ENCODE measurements at regions not wholly inside any gene's neighbourhood (a gene's known extent, or its start where the extent isn't known, plus 50 kb on each side); places are given as distances from the start of the nearest gene placed in this dataset.

DNA sequence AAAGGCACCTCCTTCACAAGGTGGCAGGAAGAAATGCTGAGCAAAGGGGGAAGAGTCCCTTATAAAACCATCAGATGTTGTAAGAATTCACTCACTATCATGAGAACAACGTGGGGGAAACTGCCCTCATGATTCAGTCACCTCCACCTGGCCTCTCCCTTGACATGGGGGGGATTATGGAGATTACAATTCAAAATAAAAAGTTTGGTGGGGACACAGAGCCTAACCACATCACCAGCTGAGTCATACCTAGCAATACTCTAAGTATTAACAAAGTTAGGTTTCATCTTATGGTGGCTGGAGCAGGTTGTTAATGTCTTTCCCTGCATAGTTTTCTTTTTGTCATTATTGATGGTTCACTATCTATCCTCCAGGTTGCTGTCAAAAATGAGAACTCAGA, 113.2 kb upstream of the PPFIA2 start:
- Histone ChIP-seq H3K36me3 (ENCODE audit: control insufficient read depth, insufficient read depth, low read length, severe bottlenecking) (no peaks in the 10 kb centered on the region), H3K4me3 (ENCODE audit: low read length) (no peak overlapping the region), H3K9me3 (ENCODE audit: control insufficient read depth, low read length) (no peaks in the 10 kb centered on the region), H3K27me3 (replicated peaks; ENCODE audit: control insufficient read depth, insufficient read depth, low read length) (no peaks in the 10 kb centered on the region), H3K9ac (ENCODE audit: low read length) (no peak overlapping the region), H3K4me1 (ENCODE audit: control insufficient read depth, insufficient read depth, low read length) (no peaks in the 10 kb centered on the region)
- no peak for DNase-seq (ENCODE audit: low read depth)

DNA sequence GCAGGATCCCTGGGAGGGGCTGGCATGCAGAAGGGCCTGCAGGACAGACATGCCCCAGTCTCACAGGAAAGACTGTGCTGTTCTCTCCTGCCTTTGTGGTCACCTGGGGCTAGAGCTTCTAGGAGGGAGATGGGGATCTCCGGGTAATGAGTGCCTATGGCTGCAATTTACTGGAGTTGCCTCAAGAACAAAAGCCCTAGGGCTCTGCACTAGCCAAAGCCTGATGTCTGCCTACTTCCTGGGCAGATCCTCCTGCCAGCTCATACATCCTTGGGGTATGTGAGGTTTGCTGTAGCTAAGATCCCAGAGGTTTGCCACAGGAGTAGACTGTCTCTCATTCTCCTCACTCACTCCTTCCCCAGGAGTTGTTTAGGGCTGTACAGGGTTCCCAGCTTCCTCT, 106.9 kb upstream of the PPFIA2 start:
- DNase-seq (ENCODE audit: low read depth) = no peak
- Histone ChIP-seq H3K9ac (ENCODE audit: low read length) (no peak overlapping the region), H3K4me3 (ENCODE audit: low read length) (no peak overlapping the region), H3K4me1 (ENCODE audit: control insufficient read depth, insufficient read depth, low read length) (no peaks in the 10 kb centered on the region), H3K9me3 (ENCODE audit: control insufficient read depth, low read length) (no peaks in the 10 kb centered on the region), H3K27me3 (replicated peaks; ENCODE audit: control insufficient read depth, insufficient read depth, low read length) (no peaks in the 10 kb centered on the region), H3K36me3 (ENCODE audit: control insufficient read depth, insufficient read depth, low read length, severe bottlenecking) (no peaks in the 10 kb centered on the region)

DNA sequence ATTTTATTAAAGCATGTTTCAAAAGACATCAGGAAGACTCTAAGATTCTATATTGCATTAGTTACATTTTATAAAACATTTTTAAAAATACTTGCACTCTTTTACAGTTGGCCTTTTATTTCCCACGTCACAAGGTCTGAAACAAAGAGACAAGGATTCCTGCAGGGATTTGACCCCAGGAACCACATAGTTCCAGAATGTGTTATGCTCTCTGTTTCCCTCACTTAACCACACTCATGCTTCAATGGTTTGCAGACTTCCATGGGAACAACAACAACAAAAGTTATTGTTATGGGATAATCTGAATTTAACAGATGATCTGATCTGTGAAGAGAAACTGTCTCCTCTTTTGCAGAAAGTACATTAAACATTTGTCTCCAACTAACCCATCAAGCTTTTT, 104.3 kb upstream of the PPFIA2 start:
- Histone ChIP-seq H3K36me3 (ENCODE audit: control insufficient read depth, insufficient read depth, low read length, severe bottlenecking) (no peaks in the 10 kb centered on the region), H3K4me1 (ENCODE audit: control insufficient read depth, insufficient read depth, low read length) (no peaks in the 10 kb centered on the region), H3K9ac (ENCODE audit: low read length) (no peak overlapping the region), H3K9me3 (ENCODE audit: control insufficient read depth, low read length) (no peaks in the 10 kb centered on the region), H3K4me3 (ENCODE audit: low read length) (no peak overlapping the region), H3K27me3 (replicated peaks; ENCODE audit: control insufficient read depth, insufficient read depth, low read length) (no peaks in the 10 kb centered on the region)
- no peak for DNase-seq (ENCODE audit: low read depth)

DNA sequence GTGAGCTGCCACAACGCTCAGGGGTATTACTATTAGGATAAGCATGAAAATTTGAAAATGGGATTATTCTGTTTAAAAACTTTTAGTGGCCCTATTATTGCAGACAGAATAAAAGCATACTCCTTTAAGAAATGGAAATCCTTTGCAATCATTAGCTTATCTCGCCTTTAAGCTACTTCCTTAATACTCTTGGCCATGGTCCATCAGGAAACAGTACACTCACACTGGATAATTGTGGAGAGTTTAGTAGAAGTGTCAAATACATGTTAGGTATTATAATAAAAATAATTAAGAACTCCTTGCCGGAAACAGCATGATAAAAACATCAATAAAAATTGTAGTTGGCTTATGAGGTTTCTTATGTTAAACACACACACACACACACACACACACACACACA, 100.4 kb upstream of the PPFIA2 start:
- Histone ChIP-seq H3K36me3 (ENCODE audit: control insufficient read depth, insufficient read depth, low read length, severe bottlenecking) (no peaks in the 10 kb centered on the region), H3K9me3 (ENCODE audit: control insufficient read depth, low read length) (no peaks in the 10 kb centered on the region), H3K4me1 (ENCODE audit: control insufficient read depth, insufficient read depth, low read length) (no peaks in the 10 kb centered on the region), H3K4me3 (ENCODE audit: low read length) (no peak overlapping the region), H3K27me3 (replicated peaks; ENCODE audit: control insufficient read depth, insufficient read depth, low read length) (no peaks in the 10 kb centered on the region), H3K9ac (ENCODE audit: low read length) (no peak overlapping the region)
- no peak for DNase-seq (ENCODE audit: low read depth)

DNA sequence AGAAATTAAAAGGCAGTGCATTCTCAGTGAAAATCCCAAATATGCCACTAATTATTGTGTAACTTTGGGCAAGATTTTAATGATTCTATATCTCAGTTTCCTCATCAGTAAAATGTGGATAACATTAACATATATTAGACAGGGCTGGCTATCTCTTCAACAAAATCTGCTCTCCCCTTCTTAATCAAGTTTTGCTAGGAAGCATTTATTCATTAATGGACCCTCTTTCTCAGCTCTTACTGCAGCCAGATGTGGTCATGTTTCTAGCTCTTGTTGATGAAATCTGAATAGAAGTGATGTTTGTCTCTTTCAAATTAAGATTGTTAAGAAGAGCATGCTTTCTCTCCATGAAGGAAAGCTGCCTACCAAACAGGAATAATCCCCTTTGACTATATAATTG, 84.4 kb upstream of the PPFIA2 start:
- H3K36me3 ChIP-seq (ENCODE audit: control insufficient read depth, insufficient read depth, low read length, severe bottlenecking) = no peaks in the 10 kb centered on the region
- no peaks in the 10 kb centered on the region for H3K27me3 ChIP-seq (replicated peaks; ENCODE audit: control insufficient read depth, insufficient read depth, low read length)

DNA sequence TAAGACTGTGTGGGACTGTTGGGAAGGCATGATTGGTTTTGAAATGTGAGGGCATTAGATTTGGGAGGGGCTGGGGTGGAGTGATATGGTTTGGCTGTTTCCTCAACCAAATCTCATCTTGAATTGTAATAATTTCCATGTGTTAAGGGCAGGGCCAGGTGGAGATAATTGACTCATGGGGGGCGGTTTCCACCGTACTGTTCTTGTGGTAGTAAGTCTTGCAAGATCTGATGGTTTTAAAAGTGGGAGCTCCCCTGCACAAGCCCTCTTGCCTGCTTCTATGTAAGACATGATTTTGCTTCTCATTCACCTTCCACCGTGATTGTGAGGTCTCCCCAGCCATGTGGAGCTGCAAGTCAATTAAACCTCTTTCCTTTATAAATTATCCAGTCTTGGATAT, 76.6 kb upstream of the PPFIA2 start:
- H3K9ac ChIP-seq (ENCODE audit: low read length) = no peak overlapping the region
- no peak for DNase-seq (ENCODE audit: low read depth)
- H3K36me3 ChIP-seq (ENCODE audit: control insufficient read depth, insufficient read depth, low read length, severe bottlenecking) = no peaks in the 10 kb centered on the region
- H3K27me3 ChIP-seq (replicated peaks; ENCODE audit: control insufficient read depth, insufficient read depth, low read length) = no peaks in the 10 kb centered on the region
- no peak overlapping the region for H3K4me3 ChIP-seq (ENCODE audit: low read length)
- H3K9me3 ChIP-seq (ENCODE audit: control insufficient read depth, low read length) = no peaks in the 10 kb centered on the region
- H3K4me1 ChIP-seq (ENCODE audit: control insufficient read depth, insufficient read depth, low read length) = no peaks in the 10 kb centered on the region

More for the DNA sequence above, 84.4 kb upstream of the PPFIA2 start:
- no peak for DNase-seq (ENCODE audit: low read depth)
- Histone ChIP-seq H3K4me3 (ENCODE audit: low read length) (no peak overlapping the region), H3K4me1 (ENCODE audit: control insufficient read depth, insufficient read depth, low read length) (no peaks in the 10 kb centered on the region), H3K9me3 (ENCODE audit: control insufficient read depth, low read length) (no peaks in the 10 kb centered on the region), H3K9ac (ENCODE audit: low read length) (no peak overlapping the region)

DNA sequence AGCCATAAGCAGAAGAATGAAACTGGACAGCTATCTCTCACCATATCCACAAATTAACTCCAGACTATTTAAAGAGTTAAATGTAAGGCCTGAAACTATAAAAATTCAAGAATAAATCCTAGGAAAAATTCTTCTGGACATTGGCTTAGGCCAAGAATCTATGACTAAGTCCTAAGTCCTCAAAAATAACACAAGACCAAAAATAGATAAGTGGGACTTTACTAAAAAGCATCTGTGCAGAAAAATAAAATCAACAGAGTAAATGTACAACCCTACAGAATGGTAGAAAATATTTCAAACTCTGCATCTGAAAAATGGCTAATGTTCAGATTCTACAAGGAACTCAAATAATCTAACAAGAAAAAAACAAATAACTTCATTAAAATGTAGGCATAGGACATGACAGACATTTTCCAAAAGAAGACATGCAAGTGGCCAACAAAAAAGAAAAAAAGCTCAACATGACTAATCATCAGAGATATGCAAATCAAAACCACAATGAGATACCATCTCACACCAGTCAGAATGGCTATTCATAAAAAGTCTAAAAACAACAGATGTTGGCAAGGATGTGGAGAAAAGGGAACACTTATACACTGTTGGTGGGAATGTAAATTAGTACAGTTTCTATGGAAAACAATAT, 61.0 kb upstream of the PPFIA2 start:
- peak; percentile 27 for DNase-seq (ENCODE audit: low read depth)
- no peaks in the 10 kb centered on the region for H3K9me3 ChIP-seq (ENCODE audit: control insufficient read depth, low read length)

DNA sequence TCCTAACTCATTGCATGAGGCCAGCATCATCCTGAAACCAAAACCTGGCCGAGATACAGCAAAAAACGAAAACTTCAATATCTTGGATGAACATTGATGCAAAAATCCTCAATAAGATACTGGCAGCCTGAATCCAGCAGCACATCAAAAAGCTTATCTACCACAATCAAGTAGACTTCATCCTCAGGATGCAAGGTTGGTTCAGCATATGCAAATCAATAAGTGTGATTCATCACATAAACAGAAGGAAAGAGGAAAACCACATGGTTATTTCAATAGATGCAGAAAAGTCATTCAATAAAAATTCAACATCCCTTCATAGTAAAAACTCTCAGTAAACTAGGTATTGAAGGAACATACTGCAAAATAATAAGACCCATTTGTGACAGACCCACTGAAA, 56.5 kb upstream of the PPFIA2 start:
- Histone ChIP-seq H3K27me3 (replicated peaks; ENCODE audit: control insufficient read depth, insufficient read depth, low read length) (no peaks in the 10 kb centered on the region), H3K4me3 (ENCODE audit: low read length) (no peak overlapping the region), H3K9me3 (ENCODE audit: control insufficient read depth, low read length) (no peaks in the 10 kb centered on the region), H3K9ac (ENCODE audit: low read length) (no peak overlapping the region), H3K4me1 (ENCODE audit: control insufficient read depth, insufficient read depth, low read length) (peaks cover 14% of the 10 kb centered on the region), H3K36me3 (ENCODE audit: control insufficient read depth, insufficient read depth, low read length, severe bottlenecking) (no peaks in the 10 kb centered on the region)
- no peak for DNase-seq (ENCODE audit: low read depth)

More for the DNA sequence above, 61.0 kb upstream of the PPFIA2 start:
- no peaks in the 10 kb centered on the region for H3K36me3 ChIP-seq (ENCODE audit: control insufficient read depth, insufficient read depth, low read length, severe bottlenecking)
- H3K4me3 ChIP-seq (ENCODE audit: low read length) = peak overlapping the region; percentile 1
- no peak overlapping the region for H3K9ac ChIP-seq (ENCODE audit: low read length)
- peaks cover 4% of the 10 kb centered on the region for H3K4me1 ChIP-seq (ENCODE audit: control insufficient read depth, insufficient read depth, low read length)
- no peaks in the 10 kb centered on the region for H3K27me3 ChIP-seq (replicated peaks; ENCODE audit: control insufficient read depth, insufficient read depth, low read length)

DNA sequence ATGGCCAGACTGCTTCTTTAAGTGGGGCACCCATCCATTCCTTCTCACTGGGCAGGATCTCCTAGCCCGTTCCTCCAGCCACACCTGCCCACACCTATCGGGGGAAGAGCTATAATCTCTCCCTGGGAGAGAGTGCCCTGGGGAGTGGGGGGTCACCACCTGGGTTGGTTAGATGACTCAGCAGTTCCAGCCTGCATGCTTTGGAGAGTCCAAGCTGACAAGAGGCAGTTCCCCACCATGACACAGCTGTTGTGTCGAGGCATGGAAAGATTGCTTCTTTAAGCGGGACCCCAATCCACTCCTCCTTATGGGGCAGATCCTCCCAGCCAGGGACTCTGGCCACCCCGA, 52.6 kb upstream of the PPFIA2 start:
- no peaks in the 10 kb centered on the region for H3K27me3 ChIP-seq (replicated peaks; ENCODE audit: control insufficient read depth, insufficient read depth, low read length)
- no peak for DNase-seq (ENCODE audit: low read depth)
- no peak overlapping the region for H3K4me3 ChIP-seq (ENCODE audit: low read length)
- H3K9ac ChIP-seq (ENCODE audit: low read length) = no peak overlapping the region
- no peaks in the 10 kb centered on the region for H3K36me3 ChIP-seq (ENCODE audit: control insufficient read depth, insufficient read depth, low read length, severe bottlenecking)
- H3K4me1 ChIP-seq (ENCODE audit: control insufficient read depth, insufficient read depth, low read length) = peaks cover 14% of the 10 kb centered on the region
- H3K9me3 ChIP-seq (ENCODE audit: control insufficient read depth, low read length) = no peaks in the 10 kb centered on the region

DNA sequence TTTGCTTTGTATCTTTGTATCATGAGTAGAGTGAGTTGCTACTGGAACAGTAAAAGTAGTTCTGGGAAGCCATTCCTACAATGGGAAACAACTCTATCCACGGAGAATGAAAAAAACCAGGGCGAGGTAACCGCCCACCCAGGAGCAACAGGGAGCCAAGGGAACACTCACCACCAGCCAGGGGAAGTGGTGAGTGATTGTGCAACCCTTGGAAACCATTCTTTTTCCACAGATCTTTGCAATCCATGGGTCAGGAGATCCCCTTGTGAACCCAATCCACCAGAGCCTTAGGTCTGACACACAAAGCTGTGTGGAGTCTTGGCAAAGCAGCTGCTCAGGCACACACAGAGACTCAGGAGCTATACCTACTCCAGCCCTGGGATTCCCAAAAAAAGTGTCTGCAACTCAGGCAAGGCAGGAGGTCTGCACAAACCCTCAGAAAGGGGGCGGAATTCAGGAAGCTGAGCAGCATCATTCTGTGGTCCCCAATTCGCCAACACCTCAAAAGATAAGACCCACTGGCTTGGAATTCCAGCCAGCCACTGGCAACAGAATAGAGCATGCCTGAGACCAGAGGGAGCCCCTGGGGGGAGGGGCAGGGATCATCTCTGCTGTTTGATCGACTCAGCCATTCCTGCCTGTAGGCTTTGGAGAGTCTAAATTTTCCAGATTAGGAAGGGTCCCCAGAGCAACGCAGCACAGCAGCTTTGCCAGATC, 52.1 kb upstream of the PPFIA2 start:
- H3K4me1 ChIP-seq (ENCODE audit: control insufficient read depth, insufficient read depth, low read length) = peaks cover 14% of the 10 kb centered on the region
- H3K9me3 ChIP-seq (ENCODE audit: control insufficient read depth, low read length) = no peaks in the 10 kb centered on the region
- H3K27me3 ChIP-seq (replicated peaks; ENCODE audit: control insufficient read depth, insufficient read depth, low read length) = no peaks in the 10 kb centered on the region
- H3K4me3 ChIP-seq (ENCODE audit: low read length) = peak overlapping the region; percentile 11
- H3K9ac ChIP-seq (ENCODE audit: low read length) = no peak overlapping the region
- no peaks in the 10 kb centered on the region for H3K36me3 ChIP-seq (ENCODE audit: control insufficient read depth, insufficient read depth, low read length, severe bottlenecking)
- DNase-seq (ENCODE audit: low read depth) = peak; percentile 9

DNA sequence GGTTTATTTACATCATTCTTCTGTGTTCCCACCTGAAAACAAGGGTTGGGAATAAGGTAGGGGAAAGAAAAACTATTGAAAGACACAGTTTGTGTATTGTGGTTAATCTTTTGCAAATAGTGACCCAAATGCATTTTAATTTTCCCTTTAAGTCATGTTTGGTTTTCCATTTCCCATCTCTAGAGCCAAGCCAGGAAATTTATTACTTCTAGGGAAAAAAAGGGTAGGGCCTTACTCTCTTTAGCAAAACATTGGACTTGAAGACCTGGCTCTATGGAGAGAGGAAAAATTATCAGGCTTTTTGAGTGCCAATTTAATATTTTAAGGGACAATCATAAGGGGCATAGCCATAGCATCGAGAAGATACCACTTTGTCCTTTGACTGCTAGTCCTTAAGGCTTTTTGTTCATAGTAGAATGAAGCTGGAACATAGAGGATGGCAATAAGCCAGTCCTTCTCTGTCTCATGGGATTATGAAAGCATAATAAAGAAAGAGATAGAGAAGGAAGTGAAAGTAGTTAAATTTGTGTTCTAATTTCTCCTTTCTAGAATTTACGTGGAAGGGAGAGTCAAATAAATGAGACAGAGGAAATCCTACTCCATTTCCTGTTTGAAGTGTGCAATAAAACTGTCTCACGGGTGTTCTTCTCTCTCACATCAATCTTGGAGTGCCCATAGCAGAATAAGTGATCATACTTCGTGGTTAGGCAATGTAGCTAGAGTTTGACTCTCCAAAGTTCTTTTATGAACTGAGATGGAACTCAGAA, 50.9 kb upstream of the PPFIA2 start:
- peak; percentile 1 for DNase-seq (ENCODE audit: low read depth)
- Histone ChIP-seq H3K9ac (ENCODE audit: low read length) (no peak overlapping the region), H3K36me3 (ENCODE audit: control insufficient read depth, insufficient read depth, low read length, severe bottlenecking) (no peaks in the 10 kb centered on the region), H3K27me3 (replicated peaks; ENCODE audit: control insufficient read depth, insufficient read depth, low read length) (no peaks in the 10 kb centered on the region), H3K4me3 (ENCODE audit: low read length) (peak overlapping the region; percentile 67), H3K9me3 (ENCODE audit: control insufficient read depth, low read length) (peaks cover 5% of the 10 kb centered on the region), H3K4me1 (ENCODE audit: control insufficient read depth, insufficient read depth, low read length) (peaks cover 14% of the 10 kb centered on the region)

Data from adipocyte (in vitro differentiated cells).